ENCODE measurements at regions not wholly inside any gene's neighbourhood (a gene's known extent, or its start where the extent isn't known, plus 50 kb on each side); places are given as distances from the start of the nearest gene placed in this dataset.
"Not testable (repeated sequence)": the region's sequence is repeated elsewhere in the genome, so short reads cannot be mapped to it uniquely, and the experiment has no call there.

- no peak for DNase-seq
Observed at GRCh38 chr6:144360401-144360800, 75.3 kb downstream of the UTRN start.

DNA sequence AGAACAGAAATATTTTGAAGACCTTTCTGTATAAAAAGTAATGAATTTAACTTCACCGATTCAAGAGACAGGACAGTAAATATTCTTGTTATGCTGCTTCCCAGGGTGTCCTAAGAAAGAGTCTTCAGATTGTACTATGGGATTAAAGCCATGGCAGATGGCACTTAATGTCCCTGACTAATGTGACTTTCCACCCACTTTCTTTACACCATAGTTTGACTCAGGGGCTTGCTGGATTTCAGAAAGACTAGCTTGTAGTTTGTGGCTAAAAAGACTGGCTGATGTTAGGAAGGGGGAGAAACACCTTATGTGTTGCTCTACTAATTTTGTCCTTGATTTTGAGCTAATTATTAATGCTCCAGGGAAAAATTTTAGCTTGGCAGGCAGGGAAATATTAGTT, 75.9 kb downstream of the UTRN start:
- no peak for DNase-seq

DNA sequence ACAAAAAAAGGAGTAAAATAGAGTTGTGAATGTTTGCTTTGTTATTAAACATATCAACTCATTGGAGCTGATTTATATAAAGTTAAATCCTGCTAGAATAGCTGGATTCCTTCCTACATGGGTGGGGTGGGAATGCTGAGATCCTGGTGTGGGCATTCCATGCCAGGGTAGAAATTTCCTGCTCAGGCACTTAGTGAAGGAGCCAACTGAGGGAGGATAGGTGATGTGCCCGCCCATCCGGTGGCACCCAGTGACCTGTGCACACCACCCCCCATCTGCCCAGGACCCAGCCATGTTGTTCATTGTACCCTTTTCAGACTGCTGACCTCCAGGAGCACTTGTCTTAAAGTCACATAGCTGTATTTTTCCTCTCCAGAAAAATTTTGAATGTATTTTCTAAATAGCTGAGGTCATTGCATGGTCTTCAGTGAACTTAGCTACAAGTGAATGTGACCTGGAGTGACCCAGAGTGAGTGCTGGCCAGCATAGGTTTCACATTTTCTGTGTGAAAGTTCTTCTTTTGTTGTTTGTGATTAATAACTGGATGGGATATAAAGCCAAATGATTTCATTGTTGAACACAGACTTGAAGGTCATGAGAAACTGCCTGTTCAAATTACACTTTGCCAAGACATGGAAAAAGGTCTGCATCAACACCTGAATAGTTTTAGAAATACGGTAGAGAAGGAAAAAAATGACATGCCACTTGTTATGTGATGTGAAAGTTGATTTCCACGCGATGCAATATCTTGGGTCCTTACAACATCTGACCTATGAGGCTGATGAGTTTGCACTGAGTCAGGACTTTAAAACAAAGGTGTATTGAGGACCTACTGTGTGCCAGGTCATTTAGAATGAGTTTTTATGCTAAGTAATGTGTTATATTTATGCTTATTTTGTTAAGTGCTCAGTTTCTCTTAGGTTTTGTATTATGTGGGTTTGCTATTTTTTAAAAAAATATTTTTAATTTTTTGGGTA, 77.2 kb downstream of the UTRN start:
- DNase-seq = no peak

DNA sequence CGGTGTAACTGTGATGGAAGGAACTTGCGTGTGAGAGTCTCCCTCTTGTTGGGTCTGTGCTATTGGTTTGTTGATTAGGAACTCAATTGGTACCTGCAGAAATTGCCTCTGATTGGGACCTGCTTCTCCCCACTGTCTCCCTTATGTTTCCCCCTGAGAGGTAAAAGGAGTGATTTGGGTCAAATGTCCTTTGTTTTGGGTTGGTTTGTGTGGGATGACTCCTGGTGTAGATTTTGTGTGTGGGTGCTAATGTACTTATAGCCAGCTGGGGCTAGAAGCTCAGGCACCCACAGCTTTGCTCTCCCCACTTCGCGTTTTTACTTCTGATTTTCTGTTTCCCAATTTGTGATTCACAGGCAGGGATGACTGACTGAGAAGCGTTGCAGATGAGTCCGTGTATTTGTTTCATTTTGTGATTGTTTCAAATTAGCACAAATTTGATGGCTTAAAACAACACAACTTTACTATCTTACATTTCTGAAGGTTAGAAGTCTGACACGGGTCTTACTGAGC, 79.1 kb downstream of the UTRN start:
- no peak for DNase-seq

- DNase-seq = no peak
Observed at GRCh38 chr6:144364782-144365181, 79.6 kb downstream of the UTRN start.

GRCh38 chr6:144365271-144365670, 80.1 kb downstream of the UTRN start:
- DNase-seq = no peak

DNA sequence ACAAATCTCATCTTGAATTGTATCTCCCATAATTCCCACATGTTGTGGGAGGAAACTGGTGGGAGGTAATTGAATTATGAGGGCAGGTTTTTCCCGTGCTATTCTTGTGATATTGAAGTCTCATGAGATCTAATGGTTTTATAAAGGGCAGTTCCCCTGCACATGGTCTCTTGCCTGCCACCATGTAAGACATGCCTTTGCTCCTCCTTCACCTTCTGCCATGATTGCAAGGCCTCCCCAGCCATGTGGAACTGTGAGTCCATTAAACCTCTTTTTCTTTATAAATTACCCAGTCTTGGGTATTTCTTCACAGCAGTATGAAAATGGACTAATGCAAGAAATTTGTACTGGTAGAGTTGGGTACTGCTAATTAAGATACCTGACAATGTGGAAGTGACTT, 84.6 kb downstream of the UTRN start:
- DNase-seq = not testable (repeated sequence)

DNA sequence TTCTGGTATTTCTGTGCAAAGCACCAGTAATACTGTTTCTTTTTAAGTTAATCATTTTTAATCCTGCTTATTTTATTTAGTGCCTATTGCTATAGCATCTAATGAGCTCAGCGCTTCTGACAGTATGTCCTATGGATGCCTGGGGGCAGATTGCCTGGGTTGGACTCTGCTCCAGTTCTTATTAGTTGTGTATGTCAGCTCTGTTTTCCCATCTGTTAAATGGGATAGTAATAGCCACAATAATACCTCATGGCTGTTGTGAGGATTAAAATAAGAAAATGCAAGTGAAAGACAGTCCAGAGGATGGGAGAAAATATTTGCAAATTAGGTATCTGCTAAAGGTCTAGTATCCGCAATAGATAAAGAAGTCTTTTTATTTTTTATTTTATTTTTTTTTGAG, 87.0 kb downstream of the UTRN start:
- no peak for DNase-seq

DNA sequence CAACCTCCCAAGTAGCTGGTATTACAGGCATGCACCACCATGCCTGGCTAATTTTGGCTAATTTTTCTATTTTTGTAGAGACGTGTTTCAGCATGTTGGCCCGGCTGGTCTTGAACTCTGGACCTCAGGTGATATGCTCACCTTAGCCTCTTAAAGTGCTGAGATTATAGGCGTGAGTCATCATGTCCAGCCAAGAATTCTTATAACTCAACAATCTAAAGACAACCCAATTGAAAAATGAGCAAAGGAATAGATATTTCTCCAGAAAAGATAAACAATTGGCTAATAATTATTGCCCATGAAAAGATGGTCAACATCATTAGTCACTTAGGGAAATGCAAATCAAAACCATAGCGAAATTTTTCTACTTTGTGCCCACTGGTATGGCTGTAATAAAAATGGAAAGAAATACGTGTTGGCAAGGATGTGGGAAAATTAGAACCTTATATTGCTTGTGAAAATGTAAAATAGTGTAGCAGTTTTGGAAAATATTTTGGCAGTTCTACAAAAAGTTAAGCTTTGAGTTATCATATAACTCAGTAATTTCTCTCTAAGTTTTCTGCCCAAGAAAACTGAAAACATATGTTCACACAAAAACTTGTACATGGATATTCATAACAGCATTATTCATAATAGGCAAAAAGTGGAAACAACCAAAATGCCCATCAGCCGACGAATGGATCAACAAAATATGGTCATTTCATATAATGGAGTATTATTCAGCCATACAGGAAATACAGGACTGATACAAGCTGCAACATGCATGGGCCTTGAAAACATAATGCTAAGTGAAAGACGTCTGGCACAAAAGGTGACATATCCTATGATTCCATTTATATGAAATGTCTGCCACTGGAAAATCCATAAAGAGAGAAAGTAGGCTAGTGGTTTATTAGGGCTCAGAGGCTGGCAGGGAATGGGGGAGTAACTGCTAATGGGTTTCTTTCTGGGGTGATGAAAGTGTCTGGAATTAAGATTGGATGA, 87.8 kb downstream of the UTRN start:
- no peak for DNase-seq

GRCh38 chr6:144374525-144374924, 89.4 kb downstream of the UTRN start:
- DNase-seq = not testable (repeated sequence)

DNA sequence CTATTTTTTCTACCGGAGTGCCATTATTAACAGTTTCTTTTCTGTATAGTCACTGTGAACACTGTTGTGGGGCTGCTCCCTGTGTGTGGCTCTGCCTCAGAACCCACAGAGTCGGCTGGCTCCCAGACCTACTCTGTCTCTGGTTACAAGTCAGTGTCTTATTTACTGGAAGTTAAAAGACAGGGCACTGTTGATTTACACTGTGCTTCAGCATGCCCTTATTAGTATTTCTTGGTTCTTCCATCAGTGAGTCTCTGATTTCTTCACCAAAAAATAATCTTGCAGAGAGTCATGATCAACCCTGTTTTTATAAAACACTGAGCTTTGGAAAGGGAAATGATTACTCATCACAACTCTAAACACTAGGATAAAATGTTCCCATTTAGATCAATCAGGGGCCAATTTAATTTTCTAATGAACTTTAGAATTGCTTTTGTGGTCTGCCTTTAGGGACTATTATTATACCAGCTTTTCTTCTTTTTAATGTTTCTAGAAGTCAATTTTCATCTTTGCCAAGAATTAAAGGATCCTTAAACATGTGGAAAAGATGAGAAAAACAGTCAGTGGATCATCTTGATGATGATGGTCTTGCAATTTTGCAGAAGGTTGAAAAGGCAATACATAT, 92.6 kb downstream of the UTRN start:
- no peak for DNase-seq

- DNase-seq = no peak
Observed at GRCh38 chr6:144378437-144378836, 93.3 kb downstream of the UTRN start.

GRCh38 chr6:144379356-144379755, 94.2 kb downstream of the UTRN start:
- DNase-seq = no peak

DNA sequence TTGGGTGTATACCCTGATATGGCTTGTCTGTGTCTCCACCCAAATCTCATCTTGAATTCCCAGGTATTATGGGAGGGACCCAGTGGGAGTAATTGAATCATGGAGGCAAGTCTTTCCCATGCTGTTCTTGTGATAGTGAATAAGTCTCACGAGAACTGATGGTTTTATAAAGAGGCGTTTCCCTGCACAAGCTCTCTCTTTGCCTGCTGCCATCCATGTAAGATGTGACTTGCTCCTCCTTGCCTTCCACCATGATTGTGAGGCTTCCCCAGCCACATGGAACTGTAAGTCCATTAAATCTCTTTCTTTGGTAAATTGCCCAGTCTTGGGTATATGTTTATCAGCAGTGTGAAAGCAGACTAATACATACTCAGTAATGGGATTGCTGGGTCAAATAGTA, 96.4 kb downstream of the UTRN start:
- DNase-seq = not testable (repeated sequence)

DNA sequence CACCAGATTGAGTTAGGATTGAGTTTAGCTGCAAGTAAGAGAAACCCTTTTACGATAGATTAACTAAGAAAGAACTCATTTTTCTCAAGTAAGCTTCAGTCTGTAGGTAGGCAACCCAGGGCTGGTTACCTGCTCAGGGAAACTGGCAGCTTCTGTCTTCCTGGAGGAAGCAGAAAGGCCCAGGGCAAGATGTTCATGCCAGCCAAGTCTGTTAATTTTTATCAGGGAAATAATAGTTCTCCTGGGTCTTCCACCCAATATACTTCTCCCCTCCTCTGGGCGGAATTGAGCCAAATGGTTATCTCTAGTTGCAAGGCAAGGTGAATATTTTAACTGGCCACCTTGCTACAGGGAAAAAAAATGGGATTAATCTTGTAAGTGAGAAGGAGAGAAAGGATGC, 98.2 kb downstream of the UTRN start:
- DNase-seq = no peak

GRCh38 chr6:144384427-144384826, 99.3 kb downstream of the UTRN start:
- DNase-seq = no peak

DNA sequence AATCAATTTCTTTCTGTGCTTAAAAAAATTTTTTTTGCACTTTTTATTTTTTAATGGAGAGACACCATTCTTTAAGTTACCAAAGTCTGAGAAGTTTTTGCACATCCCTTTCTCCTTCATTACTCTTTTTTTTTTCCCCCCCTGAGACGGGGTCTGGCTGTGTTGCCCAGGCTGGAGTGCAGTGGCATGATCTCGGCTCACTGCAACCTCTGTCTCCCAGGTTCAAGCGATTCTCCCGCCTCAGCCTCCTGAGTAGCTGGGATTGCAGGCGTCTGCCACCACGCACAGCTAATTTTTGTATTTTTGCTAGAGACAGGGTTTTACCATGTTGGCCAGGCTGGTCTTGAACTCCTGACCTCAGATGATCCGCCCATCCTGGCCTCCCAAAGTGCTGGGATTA, 104.3 kb downstream of the UTRN start:
- not testable (repeated sequence) for DNase-seq

GRCh38 chr6:144390202-144390601, 105.1 kb downstream of the UTRN start:
- DNase-seq = no peak

DNA sequence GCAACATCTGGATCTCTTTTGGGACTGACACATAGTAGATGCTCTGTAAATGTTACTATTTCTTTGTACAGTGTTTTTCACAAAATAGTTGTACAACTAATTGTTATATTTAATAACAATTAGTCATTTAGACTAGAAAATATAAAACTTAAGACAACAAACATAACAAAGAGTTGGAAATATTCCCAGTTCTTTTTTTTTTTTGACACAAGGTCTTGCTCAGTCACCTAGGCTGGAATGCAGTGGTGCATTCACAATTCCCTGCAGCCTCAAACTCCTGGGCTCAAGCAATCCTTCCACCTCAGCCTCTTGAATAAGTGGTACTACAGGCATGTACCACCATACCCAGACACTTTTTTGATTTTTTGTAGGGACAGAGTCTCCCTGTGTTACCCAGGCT, 105.8 kb downstream of the UTRN start:
- no peak for DNase-seq

DNA sequence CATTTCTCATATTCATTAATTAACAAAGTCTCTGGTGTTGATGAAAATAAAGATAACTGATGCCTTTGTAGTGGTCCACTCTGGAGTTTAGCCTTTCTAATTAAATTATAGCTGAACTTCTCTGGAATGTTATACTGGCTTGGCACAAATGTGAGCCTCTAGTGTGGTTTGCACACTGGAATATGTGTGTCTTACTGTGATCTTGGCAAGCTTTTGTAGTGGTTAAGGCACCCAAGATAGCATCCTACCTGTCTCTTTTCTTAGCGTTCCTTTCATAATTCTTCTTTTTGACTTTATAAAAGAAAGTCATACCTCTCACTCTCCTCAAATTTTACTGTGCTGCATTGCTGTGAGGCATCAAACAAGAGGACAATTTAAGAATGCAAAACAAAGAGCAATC, 107.4 kb downstream of the UTRN start:
- no peak for DNase-seq

- DNase-seq = no peak
Observed at GRCh38 chr6:144394210-144394609, 109.1 kb downstream of the UTRN start.

GRCh38 chr6:144395014-144395413, 109.9 kb downstream of the UTRN start:
- DNase-seq = no peak

DNA sequence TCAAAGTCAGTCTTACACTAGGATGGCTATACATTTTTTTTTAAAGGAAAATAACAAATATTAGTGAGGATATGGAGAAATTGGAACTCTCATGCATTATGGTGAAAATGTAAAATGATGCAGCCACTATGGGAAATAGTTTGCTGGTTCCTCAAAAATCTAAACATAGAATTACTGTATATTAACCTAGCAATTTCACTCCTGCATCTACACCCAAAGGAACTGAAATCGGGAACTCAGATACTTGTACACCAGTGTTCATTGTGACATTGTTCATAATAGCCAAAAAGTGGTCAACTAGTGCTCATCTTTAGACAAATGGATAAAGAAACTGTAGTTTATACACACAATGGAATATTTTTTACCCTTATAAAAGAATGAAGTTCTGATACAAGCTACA, 110.7 kb downstream of the UTRN start:
- no peak for DNase-seq
